ENCODE measurements at regions not wholly inside any gene's neighbourhood (a gene's known extent, or its start where the extent isn't known, plus 50 kb on each side); places are given as distances from the start of the nearest gene placed in this dataset.

DNA sequence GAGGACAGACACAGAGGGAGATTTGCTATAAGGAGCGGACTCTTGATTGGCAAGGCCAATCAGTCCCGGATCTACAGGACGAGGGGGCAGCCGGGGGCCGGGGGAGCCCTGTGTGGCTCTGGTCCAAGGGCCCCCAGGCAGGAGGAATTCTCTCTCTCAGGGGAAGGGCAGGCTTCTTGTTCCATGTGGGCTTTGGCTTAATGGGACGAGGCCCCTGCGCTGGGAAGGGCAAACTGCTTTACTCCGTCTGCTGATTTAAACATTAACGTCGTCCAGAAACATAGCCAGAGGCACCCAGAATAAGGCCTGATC lies 75.9 kb downstream of the TMEM18 start:
- no peak for TF ChIP-seq POLR2A (IDR thresholded peaks at IDR 0.05)
- TF ChIP-seq, protein P1, sequence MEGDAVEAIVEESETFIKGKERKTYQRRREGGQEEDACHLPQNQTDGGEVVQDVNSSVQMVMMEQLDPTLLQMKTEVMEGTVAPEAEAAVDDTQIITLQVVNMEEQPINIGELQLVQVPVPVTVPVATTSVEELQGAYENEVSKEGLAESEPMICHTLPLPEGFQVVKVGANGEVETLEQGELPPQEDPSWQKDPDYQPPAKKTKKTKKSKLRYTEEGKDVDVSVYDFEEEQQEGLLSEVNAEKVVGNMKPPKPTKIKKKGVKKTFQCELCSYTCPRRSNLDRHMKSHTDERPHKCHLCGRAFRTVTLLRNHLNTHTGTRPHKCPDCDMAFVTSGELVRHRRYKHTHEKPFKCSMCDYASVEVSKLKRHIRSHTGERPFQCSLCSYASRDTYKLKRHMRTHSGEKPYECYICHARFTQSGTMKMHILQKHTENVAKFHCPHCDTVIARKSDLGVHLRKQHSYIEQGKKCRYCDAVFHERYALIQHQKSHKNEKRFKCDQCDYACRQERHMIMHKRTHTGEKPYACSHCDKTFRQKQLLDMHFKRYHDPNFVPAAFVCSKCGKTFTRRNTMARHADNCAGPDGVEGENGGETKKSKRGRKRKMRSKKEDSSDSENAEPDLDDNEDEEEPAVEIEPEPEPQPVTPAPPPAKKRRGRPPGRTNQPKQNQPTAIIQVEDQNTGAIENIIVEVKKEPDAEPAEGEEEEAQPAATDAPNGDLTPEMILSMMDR (IDR thresholded peaks at IDR 0.05): no peak
